HFFc6 (cell line): ENCODE measurements at regions not wholly inside any gene's neighbourhood (a gene's known extent, or its start where the extent isn't known, plus 50 kb on each side); places are given as distances from the start of the nearest gene placed in this dataset.

Experiments
- DNase-seq: peaks from one replicate; pipeline ENCODE4 v3.0.0-alpha.2; 2018
- H3K27ac Mint-ChIP-seq: 2 replicates; pipeline ENCODE4 v1.8.0; 2020; ENCODE audit warnings: mild to moderate bottlenecking, mixed read lengths
- H3K27me3 Mint-ChIP-seq: 2 replicates; pipeline ENCODE4 v1.8.0; 2021; ENCODE audit warnings: mild to moderate bottlenecking, moderate library complexity, mixed read lengths; ENCODE audit not compliant: insufficient read depth
- H3K36me3 Mint-ChIP-seq: 2 replicates; pipeline ENCODE4 v1.8.0; 2021; ENCODE audit warnings: low read depth, mixed read lengths
- H3K4me1 Mint-ChIP-seq: 2 replicates; pipeline ENCODE4 v1.8.0; 2020; ENCODE audit warnings: low read depth, mixed read lengths
- H3K4me3 Mint-ChIP-seq: 2 replicates; pipeline ENCODE4 v1.8.0; 2020; ENCODE audit warnings: mild to moderate bottlenecking, moderate library complexity, mixed read lengths
- H3K9me3 Mint-ChIP-seq: 2 replicates; pipeline ENCODE4 v1.8.0; 2020; ENCODE audit warnings: mild to moderate bottlenecking, mixed read lengths
- TF ChIP-seq, protein P1 (sequence below): fragments of 200-600 bp; sonication (generic); IDR thresholded peaks from 2 replicates; pipeline ENCODE4 v1.5.0; 2021; ENCODE audit warnings: antibody characterized with exemption, mild to moderate bottlenecking

DNA sequence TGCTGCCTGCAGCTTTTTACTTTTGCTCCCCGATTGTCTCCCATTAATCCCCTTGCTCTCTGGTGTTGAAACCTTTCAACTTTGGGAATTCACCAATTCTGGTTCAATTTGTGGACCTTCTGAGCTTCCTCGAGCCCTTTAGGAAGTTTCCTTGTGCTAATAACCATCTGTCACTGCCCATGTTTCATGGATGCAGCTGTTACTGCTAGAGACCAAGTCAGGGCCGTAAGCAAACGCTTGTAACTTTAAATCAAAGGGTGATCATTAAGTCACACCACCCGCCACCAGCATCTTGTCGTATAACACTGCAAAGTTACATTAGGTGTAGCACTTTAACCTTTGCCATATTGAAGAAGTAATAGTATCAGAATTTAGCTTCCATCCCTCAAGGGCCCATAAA is 268.3 kb upstream of the SASH1 start:
- 0 out of 2 replicates have a peak, but pooled peaks cover 6% of the 10 kb centered on the region for H3K9me3 Mint-ChIP-seq
- no peak overlapping the region for H3K27ac Mint-ChIP-seq
- H3K4me1 Mint-ChIP-seq, result peaks cover 3% of the 10 kb centered on the region; the same call in 1 of the 2 replicates

DNA sequence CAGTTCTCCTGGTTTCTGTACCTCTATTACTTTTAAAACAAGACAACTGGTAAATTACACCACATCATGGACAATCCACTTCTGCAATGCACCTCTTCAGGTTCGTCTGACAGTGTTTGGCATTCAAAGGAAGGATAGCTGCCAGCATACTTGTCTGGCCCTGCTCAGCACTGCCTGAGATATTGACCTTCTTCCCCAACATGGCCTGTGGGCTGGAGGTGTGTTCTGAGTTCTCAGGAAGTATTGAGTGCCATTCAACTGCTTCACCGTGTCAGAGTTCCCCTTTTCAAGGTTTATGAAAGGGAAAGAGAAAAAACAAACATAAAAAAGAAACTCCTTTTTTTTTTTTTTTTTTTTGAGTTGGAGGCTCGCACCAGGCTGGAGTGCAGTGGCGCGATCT is 267.9 kb upstream of the SASH1 start:
- Mint-ChIP-seq H3K4me3 (no peak overlapping the region), H3K27ac (no peak overlapping the region), H3K9me3 (0 out of 2 replicates have a peak, but pooled peaks cover 6% of the 10 kb centered on the region), H3K36me3 (no peaks in the 10 kb centered on the region), H3K27me3 (peaks cover 3% of the 10 kb centered on the region), H3K4me1 (no peaks in the 10 kb centered on the region)
- TF ChIP-seq, protein P1, sequence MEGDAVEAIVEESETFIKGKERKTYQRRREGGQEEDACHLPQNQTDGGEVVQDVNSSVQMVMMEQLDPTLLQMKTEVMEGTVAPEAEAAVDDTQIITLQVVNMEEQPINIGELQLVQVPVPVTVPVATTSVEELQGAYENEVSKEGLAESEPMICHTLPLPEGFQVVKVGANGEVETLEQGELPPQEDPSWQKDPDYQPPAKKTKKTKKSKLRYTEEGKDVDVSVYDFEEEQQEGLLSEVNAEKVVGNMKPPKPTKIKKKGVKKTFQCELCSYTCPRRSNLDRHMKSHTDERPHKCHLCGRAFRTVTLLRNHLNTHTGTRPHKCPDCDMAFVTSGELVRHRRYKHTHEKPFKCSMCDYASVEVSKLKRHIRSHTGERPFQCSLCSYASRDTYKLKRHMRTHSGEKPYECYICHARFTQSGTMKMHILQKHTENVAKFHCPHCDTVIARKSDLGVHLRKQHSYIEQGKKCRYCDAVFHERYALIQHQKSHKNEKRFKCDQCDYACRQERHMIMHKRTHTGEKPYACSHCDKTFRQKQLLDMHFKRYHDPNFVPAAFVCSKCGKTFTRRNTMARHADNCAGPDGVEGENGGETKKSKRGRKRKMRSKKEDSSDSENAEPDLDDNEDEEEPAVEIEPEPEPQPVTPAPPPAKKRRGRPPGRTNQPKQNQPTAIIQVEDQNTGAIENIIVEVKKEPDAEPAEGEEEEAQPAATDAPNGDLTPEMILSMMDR, result no peak
- no peak for DNase-seq

More for the DNA sequence above, 268.3 kb upstream of the SASH1 start:
- Mint-ChIP-seq H3K27me3 (peaks cover 3% of the 10 kb centered on the region), H3K36me3 (no peaks in the 10 kb centered on the region), H3K4me3 (no peak overlapping the region)
- no peak for DNase-seq
- TF ChIP-seq, protein P1, result no peak

DNA sequence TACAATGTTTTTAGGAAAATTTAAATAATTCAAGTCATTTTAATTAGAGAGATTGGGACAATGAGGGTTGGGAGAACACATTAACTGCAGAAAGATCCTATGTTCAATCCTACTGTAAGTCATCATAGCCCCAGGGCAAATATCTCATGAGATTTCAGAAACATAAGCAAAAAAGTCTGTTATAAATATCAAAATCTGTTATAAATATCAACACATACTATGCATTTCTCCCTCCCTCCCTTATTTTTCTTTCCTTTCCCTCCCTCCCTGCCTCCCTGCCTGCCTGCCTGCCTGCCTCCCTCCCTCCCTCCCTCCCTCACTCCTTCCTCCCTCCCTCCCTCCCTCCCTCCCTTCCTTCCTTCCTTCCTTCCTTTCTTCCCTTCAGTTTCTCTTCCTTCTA is 267.3 kb upstream of the SASH1 start:
- TF ChIP-seq, protein P1, result no peak
- Mint-ChIP-seq H3K27ac (no peak overlapping the region), H3K9me3 (0 out of 2 replicates have a peak, but pooled peaks cover 6% of the 10 kb centered on the region), H3K27me3 (peaks cover 3% of the 10 kb centered on the region), H3K36me3 (no peaks in the 10 kb centered on the region), H3K4me1 (no peaks in the 10 kb centered on the region), H3K4me3 (no peak overlapping the region)
- no peak for DNase-seq

DNA sequence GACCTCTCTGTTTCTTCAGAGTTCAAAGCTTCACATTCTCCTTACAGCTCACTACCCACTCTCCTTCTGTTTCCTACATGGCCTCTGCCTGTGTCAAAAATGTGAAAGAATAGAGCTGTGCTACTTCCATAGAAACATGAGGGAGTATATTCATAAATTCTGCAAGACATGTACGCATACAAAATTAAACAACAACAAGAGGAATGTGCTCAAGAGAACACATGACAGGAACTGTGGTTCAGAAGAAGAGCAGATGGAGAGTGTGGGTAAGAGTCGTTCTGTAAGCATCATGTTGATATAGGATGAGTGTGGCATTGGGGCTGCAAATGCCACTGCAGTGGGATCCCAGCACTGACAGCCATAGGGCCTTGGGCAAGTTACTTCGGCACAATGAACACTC is 266.6 kb upstream of the SASH1 start:
- peaks cover 5% of the 10 kb centered on the region for H3K27me3 Mint-ChIP-seq
- no peak overlapping the region for H3K4me3 Mint-ChIP-seq
- H3K36me3 Mint-ChIP-seq, result no peaks in the 10 kb centered on the region
- DNase-seq, result no peak
- TF ChIP-seq, protein P1, result no peak
- H3K9me3 Mint-ChIP-seq, result 0 out of 2 replicates have a peak, but pooled peaks cover 6% of the 10 kb centered on the region
- no peak overlapping the region for H3K27ac Mint-ChIP-seq
- H3K4me1 Mint-ChIP-seq, result no peaks in the 10 kb centered on the region

DNA sequence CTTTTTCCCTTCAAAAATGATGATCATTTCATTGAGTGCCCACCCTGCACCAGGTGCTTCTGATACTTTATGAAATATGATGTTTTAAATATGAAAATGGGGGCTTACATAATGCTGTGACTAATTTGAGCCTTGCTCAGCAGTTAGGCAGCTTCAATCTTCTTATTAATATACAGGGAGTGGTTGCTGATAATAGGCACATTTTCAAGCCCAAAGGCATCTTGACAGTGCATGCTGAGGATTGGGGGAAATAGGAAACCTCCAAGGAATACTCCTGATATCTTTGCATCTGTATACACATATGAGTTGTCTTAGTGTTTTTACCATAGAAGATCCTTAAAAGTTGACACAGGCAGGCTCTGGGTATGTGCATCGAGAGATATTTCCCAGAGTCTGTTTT is 262.3 kb upstream of the SASH1 start:
- DNase-seq, result no peak
- Mint-ChIP-seq H3K36me3 (no peaks in the 10 kb centered on the region), H3K9me3 (no peaks in the 10 kb centered on the region), H3K27me3 (peaks cover 7% of the 10 kb centered on the region), H3K27ac (no peak overlapping the region), H3K4me3 (no peak overlapping the region), H3K4me1 (no peaks in the 10 kb centered on the region)
- TF ChIP-seq, protein P1, result no peak

DNA sequence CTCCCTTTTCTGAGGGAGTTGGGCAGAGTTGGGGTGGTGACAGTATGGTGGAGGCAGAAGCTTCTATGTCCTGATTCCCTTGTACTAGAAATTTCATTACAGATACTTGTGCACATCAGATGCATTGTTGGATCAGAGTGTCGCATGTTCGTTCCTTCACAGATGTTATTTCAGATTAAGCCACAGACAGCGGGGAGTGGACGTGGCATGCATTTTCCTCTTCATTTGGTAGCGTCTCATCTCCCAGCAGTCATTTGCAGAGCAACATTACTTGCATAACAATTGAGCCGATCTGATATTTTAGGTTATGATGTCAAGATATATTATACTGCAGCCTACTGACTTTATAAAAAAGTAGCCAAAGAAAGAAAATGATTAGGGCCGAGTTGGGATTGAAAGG is 261.6 kb upstream of the SASH1 start:
- no peak overlapping the region for H3K4me3 Mint-ChIP-seq
- H3K27ac Mint-ChIP-seq, result no peak overlapping the region
- TF ChIP-seq, protein P1, result no peak

More for the DNA sequence above, 261.6 kb upstream of the SASH1 start:
- Mint-ChIP-seq H3K36me3 (no peaks in the 10 kb centered on the region), H3K4me1 (no peaks in the 10 kb centered on the region; the same call in 1 of the 2 replicates), H3K27me3 (peaks cover 7% of the 10 kb centered on the region), H3K9me3 (no peaks in the 10 kb centered on the region)
- DNase-seq, result no peak
